ENCODE measurements at regions not wholly inside any gene's neighbourhood (a gene's known extent, or its start where the extent isn't known, plus 50 kb on each side); places are given as distances from the start of the nearest gene placed in this dataset.

- no peak for TF ChIP-seq CTCF (IDR thresholded peaks at IDR 0.05; ENCODE audit: low read depth, low read length, missing control alignments)
- H3K4me3 ChIP-seq (ENCODE audit: low read depth, low read length): no peak overlapping the region
- no peak for DNase-seq (ENCODE audit: low read depth)
Measured at GRCh38 chr7:21023841-21024484, 237.3 kb upstream of the SP8 start.

- H3K4me3 ChIP-seq (ENCODE audit: low read depth, low read length): no peak overlapping the region
- DNase-seq (ENCODE audit: low read depth): no peak
- TF ChIP-seq CTCF (IDR thresholded peaks at IDR 0.05; ENCODE audit: low read depth, low read length, missing control alignments): no peak
Measured at GRCh38 chr7:21024485-21024867, 237.8 kb upstream of the SP8 start.

- no peak for DNase-seq (ENCODE audit: low read depth)
- no peak for TF ChIP-seq CTCF (IDR thresholded peaks at IDR 0.05; ENCODE audit: low read depth, low read length, missing control alignments)
- H3K4me3 ChIP-seq (ENCODE audit: low read depth, low read length): no peak overlapping the region
Measured at GRCh38 chr7:21028186-21028585, 241.5 kb upstream of the SP8 start.

GRCh38 chr7:21028599-21028998 lies 241.9 kb upstream of the SP8 start:
- TF ChIP-seq CTCF (IDR thresholded peaks at IDR 0.05; ENCODE audit: low read depth, low read length, missing control alignments): no peak
- H3K4me3 ChIP-seq (ENCODE audit: low read depth, low read length): no peak overlapping the region
- no peak for DNase-seq (ENCODE audit: low read depth)

- TF ChIP-seq CTCF (IDR thresholded peaks at IDR 0.05; ENCODE audit: low read depth, low read length, missing control alignments): no peak
- no peak overlapping the region for H3K4me3 ChIP-seq (ENCODE audit: low read depth, low read length)
- DNase-seq (ENCODE audit: low read depth): no peak
Measured at GRCh38 chr7:21029006-21029405, 242.3 kb upstream of the SP8 start.

GRCh38 chr7:21030237-21030871 lies 243.7 kb upstream of the SP8 start:
- H3K4me3 ChIP-seq (ENCODE audit: low read depth, low read length): no peak overlapping the region
- no peak for DNase-seq (ENCODE audit: low read depth)
- TF ChIP-seq CTCF (IDR thresholded peaks at IDR 0.05; ENCODE audit: low read depth, low read length, missing control alignments): no peak

GRCh38 chr7:21041252-21041651 lies 254.6 kb upstream of the SP8 start:
- no peak overlapping the region for H3K4me3 ChIP-seq (ENCODE audit: low read depth, low read length)
- DNase-seq (ENCODE audit: low read depth): no peak
- TF ChIP-seq CTCF (IDR thresholded peaks at IDR 0.05; ENCODE audit: low read depth, low read length, missing control alignments): no peak

Data from GM12864 (cell line).